Mesendoderm (in vitro differentiated cells): ENCODE measurements at regions not wholly inside any gene's neighbourhood (a gene's known extent, or its start where the extent isn't known, plus 50 kb on each side); places are given as distances from the start of the nearest gene placed in this dataset.

ENCODE experiments used
- DNase-seq: peaks from one replicate; pipeline ENCODE4 v3.0.0; 2013
- H2AK5ac ChIP-seq: 2 replicates; pipeline ENCODE4 v1.6.1; 2013; ENCODE audit warnings: low read length, inconsistent platforms
- H2BK120ac ChIP-seq: 2 replicates; pipeline ENCODE4 v1.6.1; 2013; ENCODE audit warnings: low read depth, mild to moderate bottlenecking, low read length, moderate library complexity, mixed read lengths
- H2BK15ac ChIP-seq: replicated peaks from 2 replicates; pipeline ENCODE4 v1.6.1; 2013; ENCODE audit warnings: low read depth, mild to moderate bottlenecking, moderate library complexity
- H2BK5ac ChIP-seq: 2 replicates; pipeline ENCODE4 v1.6.1; 2013; ENCODE audit warnings: low read length, inconsistent platforms
- H3K18ac ChIP-seq: 2 replicates; pipeline ENCODE4 v1.6.1; 2013; ENCODE audit warnings: mild to moderate bottlenecking, low read length, mixed read lengths
- H3K23ac ChIP-seq: one replicate; pipeline ENCODE4 v1.6.1; 2013; ENCODE audit warnings: low read length
- H3K27ac ChIP-seq: 2 replicates; pipeline ENCODE4 v1.5.1; 2013; ENCODE audit warnings: low read depth, mild to moderate bottlenecking, inconsistent platforms, low read length, moderate library complexity
- H3K27me3 ChIP-seq: 2 replicates; pipeline ENCODE4 v1.6.1; 2013; ENCODE audit warnings: low read length, control low read depth, mild to moderate bottlenecking, inconsistent platforms; ENCODE audit not compliant: insufficient read depth, poor library complexity
- H3K36me3 ChIP-seq: 2 replicates; pipeline ENCODE4 v1.6.1; 2013; ENCODE audit warnings: low read length, inconsistent platforms; ENCODE audit not compliant: control insufficient read depth, insufficient read depth
- H3K4ac ChIP-seq: one replicate; pipeline ENCODE4 v1.6.1; 2013; ENCODE audit warnings: low read depth, mild to moderate bottlenecking, low read length, moderate library complexity
- H3K4me1 ChIP-seq: 2 replicates; pipeline ENCODE4 v1.6.1; 2013; ENCODE audit warnings: low read depth, low read length, inconsistent platforms; ENCODE audit not compliant: control insufficient read depth
- H3K4me2 ChIP-seq: 2 replicates; pipeline ENCODE4 v1.6.1; 2013; ENCODE audit warnings: low read length
- H3K4me3 ChIP-seq: 2 replicates; pipeline ENCODE4 v1.5.1; 2013; ENCODE audit warnings: mild to moderate bottlenecking, low read length
- H3K56ac ChIP-seq: one replicate; pipeline ENCODE4 v1.6.1; 2013; ENCODE audit warnings: low read length
- H3K79me1 ChIP-seq: 2 replicates; pipeline ENCODE4 v1.6.1; 2013; ENCODE audit warnings: low read length, inconsistent platforms
- H3K79me2 ChIP-seq: 2 replicates; pipeline ENCODE4 v1.6.1; 2013; ENCODE audit warnings: mild to moderate bottlenecking, low read length; ENCODE audit not compliant: control insufficient read depth, insufficient read depth
- H3K9ac ChIP-seq: 2 replicates; pipeline ENCODE4 v1.6.1; 2013; ENCODE audit warnings: low read length, inconsistent platforms
- H4K5ac ChIP-seq: one replicate; pipeline ENCODE4 v1.6.1; 2013; ENCODE audit warnings: low read length
- H4K8ac ChIP-seq: one replicate; pipeline ENCODE4 v1.6.1; 2013; ENCODE audit warnings: low read depth, mild to moderate bottlenecking, control low read depth, low read length, moderate library complexity
- WGBS: extraction: QIAGEN DNeasy Blood & Tissue Kit; methylation state at CpG from one replicate; pipeline ENCODE4 v1.1.7; 2013; ENCODE audit warnings: low lambda C conversion rate, missing lambda C conversion rate; ENCODE audit not compliant: insufficient coverage; ENCODE audit errors: extremely low coverage; 5-methylcytosine and 5-hydroxymethylcytosine counted together

GRCh38 chr22:48870436-48870835, 957.2 kb downstream of the BRD1 start:
- Histone ChIP-seq H3K23ac (no peak overlapping the region), H3K56ac (no peak overlapping the region), H2AK5ac (no peak overlapping the region), H3K27me3 (no peaks in the 10 kb centered on the region), H3K4me2 (no peak overlapping the region), H3K79me1 (no peaks in the 10 kb centered on the region), H2BK120ac (no peak overlapping the region), H3K36me3 (no peaks in the 10 kb centered on the region), H3K27ac (no peak overlapping the region), H2BK15ac (no peak overlapping the region), H3K4me3 (no peak overlapping the region), H2BK5ac (no peak overlapping the region), H4K8ac (no peak overlapping the region), H3K9ac (no peak overlapping the region), H3K4me1 (no peaks in the 10 kb centered on the region), H3K18ac (no peak overlapping the region), H3K79me2 (no peaks in the 10 kb centered on the region), H3K4ac (no peak overlapping the region), H4K5ac (no peak overlapping the region)
- WGBS = no CpG with 5 or more reads among the region's 13 CpGs
- DNase-seq = no peak

- WGBS = no CpG with 5 or more reads among the region's 5 CpGs
- Histone ChIP-seq H3K79me1 (no peaks in the 10 kb centered on the region), H4K8ac (no peak overlapping the region), H3K56ac (no peak overlapping the region), H3K79me2 (no peaks in the 10 kb centered on the region), H2BK15ac (no peak overlapping the region), H2BK5ac (no peak overlapping the region), H4K5ac (no peak overlapping the region), H3K27me3 (no peaks in the 10 kb centered on the region), H2BK120ac (no peak overlapping the region), H3K4me1 (no peaks in the 10 kb centered on the region), H3K4me2 (no peak overlapping the region), H3K27ac (no peak overlapping the region), H3K4ac (no peak overlapping the region), H3K4me3 (no peak overlapping the region), H2AK5ac (no peak overlapping the region), H3K9ac (no peak overlapping the region), H3K36me3 (no peaks in the 10 kb centered on the region), H3K23ac (no peak overlapping the region), H3K18ac (no peak overlapping the region)
- no peak for DNase-seq
Measured at GRCh38 chr22:48869788-48870187, 957.9 kb downstream of the BRD1 start.

GRCh38 chr22:48869161-48869560, 958.5 kb downstream of the BRD1 start:
- H4K5ac ChIP-seq = no peak overlapping the region
- no peak overlapping the region for H3K4me3 ChIP-seq
- WGBS = no CpG with 5 or more reads among the region's 12 CpGs
- no peak overlapping the region for H3K27ac ChIP-seq
- H2AK5ac ChIP-seq = no peak overlapping the region
- no peak overlapping the region for H4K8ac ChIP-seq
- H3K9ac ChIP-seq = no peak overlapping the region
- no peaks in the 10 kb centered on the region for H3K27me3 ChIP-seq
- no peak for DNase-seq
- no peak overlapping the region for H2BK15ac ChIP-seq
- H3K4ac ChIP-seq = no peak overlapping the region
- H3K56ac ChIP-seq = no peak overlapping the region
- H3K79me2 ChIP-seq = no peaks in the 10 kb centered on the region
- H2BK120ac ChIP-seq = no peak overlapping the region
- H3K36me3 ChIP-seq = no peaks in the 10 kb centered on the region
- H3K4me2 ChIP-seq = no peak overlapping the region
- H3K18ac ChIP-seq = no peak overlapping the region
- H2BK5ac ChIP-seq = no peak overlapping the region
- H3K79me1 ChIP-seq = no peaks in the 10 kb centered on the region
- no peaks in the 10 kb centered on the region for H3K4me1 ChIP-seq
- no peak overlapping the region for H3K23ac ChIP-seq

GRCh38 chr22:48868554-48868953, 959.1 kb downstream of the BRD1 start:
- Histone ChIP-seq H2BK15ac (no peak overlapping the region), H2BK5ac (no peak overlapping the region), H4K8ac (no peak overlapping the region), H2BK120ac (no peak overlapping the region), H3K56ac (no peak overlapping the region), H3K27ac (no peak overlapping the region), H3K27me3 (no peaks in the 10 kb centered on the region), H2AK5ac (no peak overlapping the region), H3K4me1 (no peaks in the 10 kb centered on the region), H4K5ac (no peak overlapping the region), H3K36me3 (no peaks in the 10 kb centered on the region), H3K79me1 (no peaks in the 10 kb centered on the region), H3K4me2 (no peak overlapping the region), H3K79me2 (no peaks in the 10 kb centered on the region), H3K23ac (no peak overlapping the region), H3K9ac (no peak overlapping the region), H3K4me3 (no peak overlapping the region), H3K18ac (no peak overlapping the region), H3K4ac (no peak overlapping the region)
- no CpG with 5 or more reads among the region's 6 CpGs for WGBS
- no peak for DNase-seq

GRCh38 chr22:48867891-48868290, 959.8 kb downstream of the BRD1 start:
- DNase-seq = no peak
- H4K8ac ChIP-seq = no peak overlapping the region
- H3K27ac ChIP-seq = no peak overlapping the region
- H3K4me2 ChIP-seq = no peak overlapping the region
- H3K9ac ChIP-seq = no peak overlapping the region
- H3K79me1 ChIP-seq = no peaks in the 10 kb centered on the region
- no peak overlapping the region for H2AK5ac ChIP-seq
- H3K4me3 ChIP-seq = no peak overlapping the region
- H3K79me2 ChIP-seq = no peaks in the 10 kb centered on the region
- H3K23ac ChIP-seq = no peak overlapping the region
- H3K27me3 ChIP-seq = no peaks in the 10 kb centered on the region
- no peak overlapping the region for H2BK5ac ChIP-seq
- no CpG with 5 or more reads among the region's 10 CpGs for WGBS
- H3K4me1 ChIP-seq = no peaks in the 10 kb centered on the region
- H3K56ac ChIP-seq = no peak overlapping the region
- no peak overlapping the region for H4K5ac ChIP-seq
- no peak overlapping the region for H2BK120ac ChIP-seq
- H2BK15ac ChIP-seq = no peak overlapping the region
- H3K18ac ChIP-seq = no peak overlapping the region
- H3K36me3 ChIP-seq = no peaks in the 10 kb centered on the region
- no peak overlapping the region for H3K4ac ChIP-seq

- H3K18ac ChIP-seq = no peak overlapping the region
- no peak overlapping the region for H3K4me3 ChIP-seq
- no peak overlapping the region for H3K4me2 ChIP-seq
- H2BK15ac ChIP-seq = no peak overlapping the region
- no peak overlapping the region for H3K56ac ChIP-seq
- no CpG with 5 or more reads among the region's 22 CpGs for WGBS
- no peak overlapping the region for H4K8ac ChIP-seq
- H3K23ac ChIP-seq = no peak overlapping the region
- no peak overlapping the region for H2BK120ac ChIP-seq
- H3K27ac ChIP-seq = no peak overlapping the region
- no peak overlapping the region for H3K9ac ChIP-seq
- no peak overlapping the region for H3K4ac ChIP-seq
- no peak for DNase-seq
- H4K5ac ChIP-seq = no peak overlapping the region
- H3K27me3 ChIP-seq = no peaks in the 10 kb centered on the region
- no peaks in the 10 kb centered on the region for H3K79me1 ChIP-seq
- no peaks in the 10 kb centered on the region for H3K4me1 ChIP-seq
- no peaks in the 10 kb centered on the region for H3K79me2 ChIP-seq
- H2AK5ac ChIP-seq = no peak overlapping the region
- H3K36me3 ChIP-seq = no peaks in the 10 kb centered on the region
- H2BK5ac ChIP-seq = no peak overlapping the region
Measured at GRCh38 chr22:48866906-48867681, 960.6 kb downstream of the BRD1 start.
